HCT116 (cell line): ENCODE measurements at regions not wholly inside any gene's neighbourhood (a gene's known extent, or its start where the extent isn't known, plus 50 kb on each side); places are given as distances from the start of the nearest gene placed in this dataset.

Source experiments
- ATAC-seq: fragments of 200-7000 bp; cut with Tn5 transposase; 2 replicates; pipeline ENCODE4 v1.9.1; 2020; ENCODE audit warnings: mild to moderate bottlenecking, moderate library complexity
- BruUV-seq: library from RNA; stranded (reverse); fragments of 400-500 nt; replicated peaks from 2 replicates; lab custom pipeline; 2021; lab: Mats Ljungman, UMichigan
- CTCF ChIA-PET: fragments of 300-600 bp; sonication (Branson Sonifier 250); formaldehyde crosslinking; loops from one replicate; lab custom pipeline; 2021; ENCODE audit warnings: antibody characterized with exemption; lab: Charles Lee
- POLR2A ChIA-PET: fragments of 300-600, 350-600 bp; sonication (Branson Sonifier 250); formaldehyde crosslinking; loops from one replicate; lab custom pipeline; 2021; ENCODE audit warnings: antibody characterized with exemption; lab: Charles Lee
- RAD21 ChIA-PET, 2 experiments: fragments of 300-600 bp; sonication (Branson Sonifier 250); formaldehyde crosslinking; loops; one replicate each; lab custom pipeline; 2023; ENCODE audit warnings: low total read pairs in 2 of 2; ENCODE audit not compliant: uncharacterized antibody in 2 of 2, unreplicated experiment in 2 of 2, low non-redundant PET in 1 of 2; lab: Charles Lee
- DNase-seq: peaks from one replicate; pipeline ENCODE4 v3.0.0-alpha.2; 2010; ENCODE audit warnings: low read depth, low spot score
- H2AFZ ChIP-seq: fragments of 200-600 bp; shearing (Covaris generic), sonication (generic); 2 replicates; pipeline ENCODE4 v1.6.1; 2017; ENCODE audit warnings: low read depth, mixed run types, mixed read lengths, antibody characterized with exemption, low read length; ENCODE audit not compliant: poor library complexity, severe bottlenecking
- H3K27ac ChIP-seq: 2 replicates; pipeline ENCODE4 v1.5.1; 2012; ENCODE audit warnings: low read depth, low read length
- H3K27me3 ChIP-seq: fragments of 200-600 bp; sonication (generic); 2 replicates; pipeline ENCODE4 v1.6.1; 2016; ENCODE audit warnings: mixed run types, low read length, mixed read lengths; ENCODE audit not compliant: insufficient read depth
- H3K36me3 ChIP-seq, 2 experiments: fragments of 200-500 bp in 1 of 2; fragments of 200-600 bp in 1 of 2; sonication (Bioruptor generic) in 1 of 2; sonication (generic) in 1 of 2; 2 replicates each; pipeline versions ENCODE4 v1.5.1 to v1.6.1; 2014 to 2016; ENCODE audit warnings: low read length in 2 of 2, inconsistent platforms in 1 of 2, mixed read lengths in 1 of 2, mixed run types in 1 of 2; ENCODE audit not compliant: insufficient read depth in 2 of 2, control insufficient read depth in 1 of 2
- H3K4me1 ChIP-seq, 2 experiments: fragments of 200-600 bp in 1 of 2; sonication (generic) in 1 of 2; 2 replicates each; pipeline versions ENCODE4 v1.5.1 to v1.6.1; 2012 to 2017; ENCODE audit warnings: low read length in 2 of 2, inconsistent platforms in 1 of 2, mild to moderate bottlenecking in 1 of 2, mixed read lengths in 1 of 2, mixed run types in 1 of 2, moderate library complexity in 1 of 2; ENCODE audit not compliant: insufficient read depth in 2 of 2, control insufficient read depth in 1 of 2
- H3K4me2 ChIP-seq: fragments of 200-600 bp; sonication (generic); 2 replicates; pipeline ENCODE4 v1.6.1; 2017; ENCODE audit warnings: mixed run types, low read length, mixed read lengths
- H3K4me3 ChIP-seq, 2 experiments: fragments of 200-600 bp in 1 of 2; sonication (generic) in 1 of 2; replicated peaks in 1 of 2; 2 replicates each; pipeline ENCODE4 v1.5.1; 2011 to 2016; ENCODE audit warnings: low read length in 2 of 2, control low read depth in 1 of 2, low read depth in 1 of 2, mild to moderate bottlenecking in 1 of 2, mixed read lengths in 1 of 2, mixed run types in 1 of 2
- H3K79me2 ChIP-seq: fragments of 200-600 bp; sonication (generic); 2 replicates; pipeline ENCODE4 v1.6.1; 2017; ENCODE audit warnings: mild to moderate bottlenecking, mixed run types, low read length, moderate library complexity, mixed read lengths; ENCODE audit not compliant: insufficient read depth
- H3K9ac ChIP-seq: fragments of 200-600 bp; sonication (generic); 2 replicates; pipeline ENCODE4 v1.6.1; 2016; ENCODE audit warnings: low read length, mixed read lengths
- H3K9me2 ChIP-seq: fragments of 200-600 bp; sonication (generic), shearing (Covaris generic); 2 replicates; pipeline ENCODE4 v1.6.1; 2017; ENCODE audit warnings: mixed run types, mild to moderate bottlenecking, moderate library complexity; ENCODE audit not compliant: insufficient read depth
- H3K9me3 ChIP-seq, 2 experiments: fragments of 200-500 bp in 1 of 2; fragments of 200-600 bp in 1 of 2; sonication (Bioruptor generic) in 1 of 2; sonication (generic) in 1 of 2; 2 replicates each; pipeline ENCODE4 v1.6.1; 2014 to 2017; ENCODE audit warnings: low read length in 2 of 2, mixed read lengths in 2 of 2, inconsistent platforms in 1 of 2, low read depth in 1 of 2, mild to moderate bottlenecking in 1 of 2, mixed run types in 1 of 2, moderate library complexity in 1 of 2; ENCODE audit not compliant: control insufficient read depth in 1 of 2, insufficient read depth in 1 of 2
- H4K20me1 ChIP-seq: fragments of 200-600 bp; sonication (generic), shearing (Covaris generic); 2 replicates; pipeline ENCODE4 v1.6.1; 2017; ENCODE audit warnings: mixed run types, mild to moderate bottlenecking, moderate library complexity; ENCODE audit not compliant: insufficient read depth
- ELF1 ChIP-seq: IDR thresholded peaks from 2 replicates; pipeline ENCODE4 v1.6.1; 2012; ENCODE audit warnings: low read depth, borderline replicate concordance
- POLR2AphosphoS5 ChIP-seq: IDR thresholded peaks from 2 replicates; pipeline ENCODE4 v1.6.1; 2011; ENCODE audit warnings: mild to moderate bottlenecking, low read depth, low read length, moderate library complexity
- SP1 ChIP-seq: IDR thresholded peaks from 2 replicates; pipeline ENCODE4 v1.6.1; 2012; ENCODE audit warnings: low read depth
- YY1 ChIP-seq: IDR thresholded peaks from 2 replicates; pipeline ENCODE4 v1.6.1; 2011; ENCODE audit warnings: low read length, low read depth, moderate library complexity, mild to moderate bottlenecking; ENCODE audit not compliant: insufficient replicate concordance; ENCODE audit errors: extremely low read depth
- intact Hi-C: fragments of 100-400 bp; cut with micrococcal nuclease; formaldehyde crosslinking; loops from 2 replicates; pipeline ENCODE4 v1.10.0; 2022
- TF ChIP-seq, protein P1 (sequence below): IDR thresholded peaks from 2 replicates; pipeline ENCODE4 v1.6.1; 2011; ENCODE audit warnings: mild to moderate bottlenecking, low read length, moderate library complexity; ENCODE audit not compliant: insufficient replicate concordance; ENCODE audit errors: extremely low read depth

DNA sequence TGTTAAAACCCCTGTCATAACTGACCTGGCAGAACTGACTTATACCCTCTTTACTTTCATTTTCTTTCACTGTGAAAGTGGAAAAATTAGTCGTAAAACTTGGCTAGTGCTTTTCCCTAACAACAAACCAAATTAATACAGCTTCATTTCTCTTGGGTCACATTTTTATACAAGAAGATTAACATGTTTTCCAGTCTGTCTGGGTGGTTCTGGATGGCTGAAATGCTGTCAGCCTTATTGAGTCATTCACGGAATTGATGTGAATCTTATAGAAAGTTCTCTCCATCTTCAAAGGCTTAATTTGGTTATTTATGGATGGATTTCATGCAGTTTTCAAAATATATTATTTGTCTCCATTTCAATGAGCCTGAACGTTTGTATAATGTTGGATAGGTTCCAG is 440.0 kb downstream of the KCTD12 start:
- no peak overlapping the region for H3K4me3 ChIP-seq
- DNase-seq: no peak
- no peaks in the 10 kb centered on the region for H3K36me3 ChIP-seq
- no peak overlapping the region for H3K9ac ChIP-seq
- H3K9me3 ChIP-seq: no peaks in the 10 kb centered on the region
- H3K27ac ChIP-seq: no peak overlapping the region
- intact Hi-C loops: no loop called here
- no peak for TF ChIP-seq POLR2AphosphoS5
- no peak for TF ChIP-seq SP1
- BruUV-seq: no TSS peak
- no peak overlapping the region for H3K4me2 ChIP-seq
- no peaks in the 10 kb centered on the region for H3K4me1 ChIP-seq
- ChIA-PET CTCF (no interaction called here), RAD21 (no interaction called here), POLR2A (no interaction called here)
- no peaks in the 10 kb centered on the region for H3K9me2 ChIP-seq
- no peaks in the 10 kb centered on the region for H3K79me2 ChIP-seq
- H2AFZ ChIP-seq: no peak overlapping the region
- no peaks in the 10 kb centered on the region; the same call in 1 of the 2 replicates for H4K20me1 ChIP-seq
- ATAC-seq: no peak
- no peaks in the 10 kb centered on the region for H3K27me3 ChIP-seq

DNA sequence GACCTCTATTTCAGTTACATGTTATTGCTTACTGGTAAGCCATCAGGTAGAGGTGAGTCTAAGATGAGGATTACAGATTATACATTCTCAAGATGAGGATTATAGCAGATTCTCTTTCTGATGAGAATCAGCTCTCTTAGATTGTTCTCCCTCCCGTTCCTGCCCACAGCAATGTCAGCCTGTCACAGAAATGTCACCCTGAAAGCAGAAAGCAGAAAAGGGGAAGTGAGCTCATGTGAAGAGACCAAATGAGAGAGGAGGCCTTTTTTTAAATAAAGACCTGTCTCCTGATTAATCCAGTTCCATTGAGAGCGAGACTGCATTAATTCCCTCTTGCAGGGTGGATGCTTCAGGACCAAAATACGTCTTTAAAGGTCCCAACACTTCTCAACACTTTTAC is 445.6 kb downstream of the KCTD12 start:
- Histone ChIP-seq H3K9ac (no peak overlapping the region), H4K20me1 (no peaks in the 10 kb centered on the region), H3K27me3 (no peaks in the 10 kb centered on the region), H3K36me3 (no peaks in the 10 kb centered on the region), H3K9me3 (no peaks in the 10 kb centered on the region), H3K79me2 (no peaks in the 10 kb centered on the region), H3K27ac (no peak overlapping the region), H3K9me2 (no peaks in the 10 kb centered on the region), H3K4me2 (no peak overlapping the region), H3K4me3 (no peak overlapping the region), H3K4me1 (no peaks in the 10 kb centered on the region), H2AFZ (no peak overlapping the region)
- RAD21 ChIA-PET: no interaction called here
- CTCF ChIA-PET: no interaction called here
- no TSS peak for BruUV-seq
- ATAC-seq (no peak), DNase-seq (no peak)
- POLR2A ChIA-PET: no interaction called here
- intact Hi-C loops: no loop called here
- TF ChIP-seq ELF1 (no peak), YY1 (no peak)
- TF ChIP-seq, protein P1, sequence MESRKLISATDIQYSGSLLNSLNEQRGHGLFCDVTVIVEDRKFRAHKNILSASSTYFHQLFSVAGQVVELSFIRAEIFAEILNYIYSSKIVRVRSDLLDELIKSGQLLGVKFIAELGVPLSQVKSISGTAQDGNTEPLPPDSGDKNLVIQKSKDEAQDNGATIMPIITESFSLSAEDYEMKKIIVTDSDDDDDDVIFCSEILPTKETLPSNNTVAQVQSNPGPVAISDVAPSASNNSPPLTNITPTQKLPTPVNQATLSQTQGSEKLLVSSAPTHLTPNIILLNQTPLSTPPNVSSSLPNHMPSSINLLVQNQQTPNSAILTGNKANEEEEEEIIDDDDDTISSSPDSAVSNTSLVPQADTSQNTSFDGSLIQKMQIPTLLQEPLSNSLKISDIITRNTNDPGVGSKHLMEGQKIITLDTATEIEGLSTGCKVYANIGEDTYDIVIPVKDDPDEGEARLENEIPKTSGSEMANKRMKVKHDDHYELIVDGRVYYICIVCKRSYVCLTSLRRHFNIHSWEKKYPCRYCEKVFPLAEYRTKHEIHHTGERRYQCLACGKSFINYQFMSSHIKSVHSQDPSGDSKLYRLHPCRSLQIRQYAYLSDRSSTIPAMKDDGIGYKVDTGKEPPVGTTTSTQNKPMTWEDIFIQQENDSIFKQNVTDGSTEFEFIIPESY: no peak
